ENCODE measurements at regions not wholly inside any gene's neighbourhood (a gene's known extent, or its start where the extent isn't known, plus 50 kb on each side); places are given as distances from the start of the nearest gene placed in this dataset.

- no peak for TF ChIP-seq EZH2 (IDR thresholded peaks at IDR 0.05; ENCODE audit: borderline replicate concordance)
- TF ChIP-seq, protein P1, sequence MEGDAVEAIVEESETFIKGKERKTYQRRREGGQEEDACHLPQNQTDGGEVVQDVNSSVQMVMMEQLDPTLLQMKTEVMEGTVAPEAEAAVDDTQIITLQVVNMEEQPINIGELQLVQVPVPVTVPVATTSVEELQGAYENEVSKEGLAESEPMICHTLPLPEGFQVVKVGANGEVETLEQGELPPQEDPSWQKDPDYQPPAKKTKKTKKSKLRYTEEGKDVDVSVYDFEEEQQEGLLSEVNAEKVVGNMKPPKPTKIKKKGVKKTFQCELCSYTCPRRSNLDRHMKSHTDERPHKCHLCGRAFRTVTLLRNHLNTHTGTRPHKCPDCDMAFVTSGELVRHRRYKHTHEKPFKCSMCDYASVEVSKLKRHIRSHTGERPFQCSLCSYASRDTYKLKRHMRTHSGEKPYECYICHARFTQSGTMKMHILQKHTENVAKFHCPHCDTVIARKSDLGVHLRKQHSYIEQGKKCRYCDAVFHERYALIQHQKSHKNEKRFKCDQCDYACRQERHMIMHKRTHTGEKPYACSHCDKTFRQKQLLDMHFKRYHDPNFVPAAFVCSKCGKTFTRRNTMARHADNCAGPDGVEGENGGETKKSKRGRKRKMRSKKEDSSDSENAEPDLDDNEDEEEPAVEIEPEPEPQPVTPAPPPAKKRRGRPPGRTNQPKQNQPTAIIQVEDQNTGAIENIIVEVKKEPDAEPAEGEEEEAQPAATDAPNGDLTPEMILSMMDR (IDR thresholded peaks at IDR 0.05; ENCODE audit: poor library complexity): no peak
These were observed 57.9 kb downstream of the MAFB start for GRCh38 chr20:40631119-40631631.
